IMR-90 (cell line): ENCODE measurements at regions not wholly inside any gene's neighbourhood (a gene's known extent, or its start where the extent isn't known, plus 50 kb on each side); places are given as distances from the start of the nearest gene placed in this dataset.

Experiments used
- ATAC-seq: fragments of 200-7000 bp; cut with Tn5 transposase; 2 replicates; pipeline ENCODE4 v1.9.1; 2020; ENCODE audit warnings: low read depth, mild to moderate bottlenecking, moderate library complexity
- BruUV-seq: library from RNA; stranded (reverse); fragments of 400-500 nt; replicated peaks from 2 replicates; lab custom pipeline; 2021; lab: Mats Ljungman, UMichigan
- CTCF ChIA-PET: fragments of 300-600 bp; formaldehyde crosslinking; extraction: SDS; loops from one replicate; lab custom pipeline; 2021; ENCODE audit warnings: antibody characterized with exemption; lab: Yijun Ruan, JAX
- POLR2A ChIA-PET: fragments of 300-600 bp; sonication (Branson Sonifier 250); formaldehyde crosslinking; loops from one replicate; lab custom pipeline; 2022; ENCODE audit warnings: antibody characterized with exemption; ENCODE audit not compliant: unreplicated experiment; lab: Charles Lee
- DNase-seq: peaks from one replicate; pipeline ENCODE4 v3.0.0; 2013
- H2AFZ ChIP-seq: replicated peaks from 2 replicates; pipeline ENCODE3; 2013; ENCODE audit warnings: low read length, mild to moderate bottlenecking; ENCODE audit not compliant: poor library complexity
- H2AK5ac ChIP-seq: 2 replicates; pipeline ENCODE4 v1.6.1; 2013; ENCODE audit warnings: low read depth, low read length, inconsistent platforms
- H2AK9ac ChIP-seq: replicated peaks from 2 replicates; pipeline ENCODE3; 2013; ENCODE audit warnings: mild to moderate bottlenecking, low read depth, low read length, moderate library complexity; ENCODE audit not compliant: poor library complexity
- H2BK120ac ChIP-seq: 2 replicates; pipeline ENCODE4 v1.6.1; 2013; ENCODE audit warnings: low read depth, low read length, inconsistent platforms
- H2BK15ac ChIP-seq: 3 replicates; pipeline ENCODE4 v1.6.1; 2013; ENCODE audit warnings: low read depth, low read length, inconsistent platforms
- H2BK20ac ChIP-seq: 2 replicates; pipeline ENCODE4 v1.6.1; 2013; ENCODE audit warnings: low read depth, mild to moderate bottlenecking, inconsistent platforms, low read length, moderate library complexity
- H2BK5ac ChIP-seq: 2 replicates; pipeline ENCODE4 v1.6.1; 2013; ENCODE audit warnings: mild to moderate bottlenecking, low read depth, low read length, inconsistent platforms; ENCODE audit not compliant: poor library complexity, severe bottlenecking
- H3K14ac ChIP-seq: replicated peaks from 2 replicates; pipeline ENCODE4 v1.6.1; 2013; ENCODE audit warnings: low read depth, low read length, inconsistent platforms
- H3K18ac ChIP-seq: 2 replicates; pipeline ENCODE4 v1.6.1; 2013; ENCODE audit warnings: low read depth, low read length, control low read depth
- H3K23ac ChIP-seq: 2 replicates; pipeline ENCODE4 v1.6.1; 2013; ENCODE audit warnings: low read depth, low read length, inconsistent platforms
- H3K27ac ChIP-seq: 2 replicates; pipeline ENCODE4 v1.5.1; 2013; ENCODE audit warnings: mild to moderate bottlenecking, control low read depth, low read length; ENCODE audit not compliant: insufficient read depth
- H3K27me3 ChIP-seq: 2 replicates; pipeline ENCODE4 v1.6.1; 2013; ENCODE audit warnings: low read length; ENCODE audit not compliant: control insufficient read depth, insufficient read depth
- H3K36me3 ChIP-seq: 2 replicates; pipeline ENCODE4 v1.6.1; 2013; ENCODE audit warnings: low read length, mixed read lengths; ENCODE audit not compliant: control insufficient read depth, insufficient read depth
- H3K4ac ChIP-seq: 2 replicates; pipeline ENCODE4 v1.6.1; 2013; ENCODE audit warnings: low read depth, low read length, inconsistent platforms
- H3K4me1 ChIP-seq: 2 replicates; pipeline ENCODE4 v1.6.1; 2013; ENCODE audit warnings: low read length, mixed read lengths; ENCODE audit not compliant: control insufficient read depth, insufficient read depth
- H3K4me2 ChIP-seq: 2 replicates; pipeline ENCODE4 v1.6.1; 2013; ENCODE audit warnings: low read depth, mild to moderate bottlenecking, control low read depth, low read length, moderate library complexity
- H3K4me3 ChIP-seq: 2 replicates; pipeline ENCODE4 v1.5.1; 2013; ENCODE audit warnings: low read depth, mild to moderate bottlenecking, control low read depth, low read length, moderate library complexity; ENCODE audit not compliant: insufficient read depth
- H3K56ac ChIP-seq: 2 replicates; pipeline ENCODE4 v1.6.1; 2013; ENCODE audit warnings: low read length, inconsistent platforms; ENCODE audit not compliant: insufficient read depth; ENCODE audit errors: extremely low read depth
- H3K79me1 ChIP-seq, 2 experiments: 2 replicates each; pipeline ENCODE4 v1.6.1; 2013; ENCODE audit warnings: low read length in 2 of 2, inconsistent platforms in 1 of 2, low read depth in 1 of 2
- H3K9ac ChIP-seq: 2 replicates; pipeline ENCODE4 v1.6.1; 2013; ENCODE audit warnings: low read depth, low read length, control low read depth
- H3K9me1 ChIP-seq: 2 replicates; pipeline ENCODE4 v1.6.1; 2013; ENCODE audit warnings: low read length, inconsistent platforms; ENCODE audit not compliant: insufficient read depth
- H3K9me3 ChIP-seq: 2 replicates; pipeline ENCODE4 v1.6.1; 2013; ENCODE audit warnings: low read length; ENCODE audit not compliant: control insufficient read depth, insufficient read depth
- H4K20me1 ChIP-seq: 2 replicates; pipeline ENCODE4 v1.6.1; 2013; ENCODE audit warnings: low read length, inconsistent platforms; ENCODE audit not compliant: insufficient read depth
- H4K5ac ChIP-seq: 2 replicates; pipeline ENCODE4 v1.6.1; 2013; ENCODE audit warnings: mild to moderate bottlenecking, low read depth, low read length, control low read depth
- H4K8ac ChIP-seq, 2 experiments: 2 replicates each; pipeline ENCODE4 v1.6.1; 2013; ENCODE audit warnings: low read depth in 2 of 2, low read length in 2 of 2, control low read depth in 1 of 2, inconsistent platforms in 1 of 2
- H4K91ac ChIP-seq: 2 replicates; pipeline ENCODE4 v1.6.1; 2013; ENCODE audit warnings: low read depth, low read length, inconsistent platforms; ENCODE audit not compliant: insufficient read depth
- BHLHE40 ChIP-seq: fragments of 150-350 bp; IDR thresholded peaks from 2 replicates; pipeline ENCODE4 v1.6.1; 2016; ENCODE audit warnings: mild to moderate bottlenecking, low read depth, low read length
- CEBPB ChIP-seq: IDR thresholded peaks from 2 replicates; pipeline ENCODE4 v1.6.1; 2012; ENCODE audit warnings: low read depth, low read length, improper control_type of control experiment
- CTCF ChIP-seq: conservative IDR thresholded peaks from 2 replicates; pipeline ENCODE4 v1.5.1; 2012; ENCODE audit warnings: mild to moderate bottlenecking, low read depth, low read length, improper control_type of control experiment
- ELK1 ChIP-seq: fragments of 150-350 bp; IDR thresholded peaks from 2 replicates; pipeline ENCODE4 v1.6.1; 2016; ENCODE audit warnings: low read depth, mild to moderate bottlenecking, low read length, moderate library complexity, borderline replicate concordance
- FOS ChIP-seq: fragments of 150-350 bp; IDR thresholded peaks from 2 replicates; pipeline ENCODE4 v1.6.1; 2016; ENCODE audit warnings: low read depth, low read length
- MAFK ChIP-seq: IDR thresholded peaks from 2 replicates; pipeline ENCODE4 v1.6.1; 2012; ENCODE audit warnings: low read depth, low read length, improper control_type of control experiment
- MAZ ChIP-seq: IDR thresholded peaks from 2 replicates; pipeline ENCODE4 v1.6.1; 2012; ENCODE audit warnings: low read depth, mild to moderate bottlenecking, low read length, improper control_type of control experiment, moderate library complexity, borderline replicate concordance
- MXI1 ChIP-seq: IDR thresholded peaks from 2 replicates; pipeline ENCODE4 v1.6.1; 2012; ENCODE audit warnings: low read depth, mild to moderate bottlenecking, low read length, moderate library complexity, borderline replicate concordance
- NFE2L2 ChIP-seq: fragments of 150-350 bp; IDR thresholded peaks from 2 replicates; pipeline ENCODE4 v1.6.1; 2016; ENCODE audit warnings: low read depth, mild to moderate bottlenecking, low read length
- POLR2A ChIP-seq: IDR thresholded peaks from 2 replicates; pipeline ENCODE4 v1.6.1; 2012; ENCODE audit warnings: mild to moderate bottlenecking, low read depth, low read length
- RAD21 ChIP-seq: IDR thresholded peaks from 2 replicates; pipeline ENCODE4 v1.6.1; 2012; ENCODE audit warnings: low read length, improper control_type of control experiment
- RCOR1 ChIP-seq: IDR thresholded peaks from 2 replicates; pipeline ENCODE4 v1.6.1; 2012; ENCODE audit warnings: mild to moderate bottlenecking, low read length, improper control_type of control experiment; ENCODE audit not compliant: insufficient replicate concordance
- RFX5 ChIP-seq: IDR thresholded peaks from 2 replicates; pipeline ENCODE4 v1.8.0; 2012; ENCODE audit warnings: low read depth, mild to moderate bottlenecking, low read length, moderate library complexity
- SMC3 ChIP-seq: fragments of 150-350 bp; IDR thresholded peaks from 2 replicates; pipeline ENCODE4 v1.6.1; 2016; ENCODE audit warnings: low read depth, mild to moderate bottlenecking, antibody characterized with exemption, low read length, moderate library complexity
- WGBS, 2 experiments: methylation state at CpG; one replicate each; pipeline versions ENCODE4 v1.1.5 to v1.1.7; 2013; ENCODE audit warnings: missing lambda C conversion rate in 2 of 2; ENCODE audit not compliant: insufficient read length in 1 of 2; ENCODE audit errors: extremely low coverage in 2 of 2; 5-methylcytosine and 5-hydroxymethylcytosine counted together
- dilution Hi-C: fragments of 300-500 bp; cut with HindIII; formaldehyde crosslinking; loops from one replicate; pipeline ENCODE4 v1.14.3; 2018; ENCODE audit warnings: low sequenced_read_pairs; ENCODE audit not compliant: unreplicated experiment
- in situ Hi-C: fragments of 300-500 bp; cut with MboI; formaldehyde crosslinking; loops from 3 replicates; pipeline ENCODE4 v1.14.3; 2019; ENCODE audit warnings: low sequenced_read_pairs, inconsistent platforms, mixed read lengths
- intact Hi-C: fragments of 100-400 bp; cut with micrococcal nuclease; formaldehyde crosslinking; loops from 2 replicates; pipeline ENCODE4 v1.10.0; 2022

- H3K9me3 ChIP-seq: peaks cover 5% of the 10 kb centered on the region
- ATAC-seq (no peak), DNase-seq (no peak)
- no peak overlapping the region for H4K5ac ChIP-seq
- H2BK15ac ChIP-seq: no peak overlapping the region
- no peak overlapping the region for H2AFZ ChIP-seq
- H3K4ac ChIP-seq: no peak overlapping the region
- H3K4me3 ChIP-seq: no peak overlapping the region
- no peak overlapping the region for H3K23ac ChIP-seq
- H2AK5ac ChIP-seq: no peak overlapping the region
- H3K56ac ChIP-seq: no peak overlapping the region
- no peaks in the 10 kb centered on the region for H3K36me3 ChIP-seq
- intact Hi-C loops (no loop called here), in situ Hi-C loops (no loop called here), dilution Hi-C loops (no loop called here)
- POLR2A ChIA-PET: no interaction called here
- CTCF ChIA-PET: no interaction called here
- H3K27me3 ChIP-seq: peaks cover 7% of the 10 kb centered on the region
- no peak overlapping the region for H3K27ac ChIP-seq
- no peak overlapping the region for H3K18ac ChIP-seq
- no peaks in the 10 kb centered on the region for H4K20me1 ChIP-seq
- H2AK9ac ChIP-seq: no peak overlapping the region
- no peak overlapping the region for H2BK5ac ChIP-seq
- no peak overlapping the region for H3K14ac ChIP-seq
- H3K79me1 ChIP-seq: no peaks in the 10 kb centered on the region
- no peak overlapping the region for H2BK120ac ChIP-seq
- no peak overlapping the region for H3K9ac ChIP-seq
- no peak for TF ChIP-seq CEBPB
- no peak for TF ChIP-seq MAZ
- no peak for TF ChIP-seq FOS
- no peak for TF ChIP-seq MXI1
- TF ChIP-seq RCOR1: no peak
- no peak for TF ChIP-seq RAD21
- TF ChIP-seq ELK1: no peak
- no peak for TF ChIP-seq SMC3
- no peak for TF ChIP-seq POLR2A
- no peak for TF ChIP-seq NFE2L2
- no peak for TF ChIP-seq RFX5
- no peak for TF ChIP-seq BHLHE40
- TF ChIP-seq CTCF: no peak
- TF ChIP-seq MAFK: no peak
- H3K4me2 ChIP-seq: no peak overlapping the region
- no peak overlapping the region for H4K8ac ChIP-seq
- WGBS, 2 experiments: no CpG with 5 or more reads among the region's 4 CpGs
- no TSS peak for BruUV-seq
- no peaks in the 10 kb centered on the region for H3K4me1 ChIP-seq
- H2BK20ac ChIP-seq: no peak overlapping the region
- H4K91ac ChIP-seq: no peak overlapping the region
- no peaks in the 10 kb centered on the region for H3K9me1 ChIP-seq
These were observed 319.3 kb downstream of the DYSF start for GRCh38 chr2:71772510-71773172.
